Lower leg skin (tissue), 4 donors: ENCODE measurements at regions not wholly inside any gene's neighbourhood (a gene's known extent, or its start where the extent isn't known, plus 50 kb on each side); places are given as distances from the start of the nearest gene placed in this dataset.

ENCODE experiments used
- DNase-seq, 2 donors: peaks; one replicate each; pipeline ENCODE4 v3.0.0-alpha.2; 2019; ENCODE audit warnings: low spot score in 2 of 2
- H3K4me3 ChIP-seq: fragments of 200-600 bp; sonication (generic); 2 replicates; pipeline ENCODE4 v1.5.1; 2017; ENCODE audit warnings: mild to moderate bottlenecking, low read depth; ENCODE audit not compliant: poor library complexity, severe bottlenecking
- CTCF ChIP-seq, 3 donors: fragments of 450-650 bp; IDR thresholded peaks; one replicate each; pipeline ENCODE4 v1.5.1; 2016; ENCODE audit warnings: antibody characterized with exemption in 3 of 3, mild to moderate bottlenecking in 3 of 3, moderate library complexity in 2 of 3
- POLR2A ChIP-seq, 2 donors: fragments of 450-650 bp; IDR thresholded peaks; one replicate each; pipeline ENCODE4 v1.6.1; 2016 to 2017; ENCODE audit warnings: antibody characterized with exemption in 2 of 2, mild to moderate bottlenecking in 1 of 2, moderate library complexity in 1 of 2
- WGBS, 2 donors: methylation state at CpG; one replicate each; pipeline ENCODE4 v1.1.5; 2018; 5-methylcytosine and 5-hydroxymethylcytosine counted together
- intact Hi-C: fragments of 100-400 bp; cut with DNase I; formaldehyde crosslinking; loops from one replicate; pipeline ENCODE4 v1.15.0; 2023; ENCODE audit warnings: low total_unique reads

GRCh38 chr14:53391156-53391555, 238.0 kb upstream of the DDHD1 start:
- no peak overlapping the region for H3K4me3 ChIP-seq
- no peak for DNase-seq
- WGBS, 2 donors, result 40 to 54% methylated on average over 2 of the region's 2 CpGs
- intact Hi-C loops, result no loop called here
- TF ChIP-seq CTCF (IDR thresholded peaks at IDR 0.05) (no peak), POLR2A (IDR thresholded peaks at IDR 0.05) (no peak)

- no peak for DNase-seq
- no peak overlapping the region for H3K4me3 ChIP-seq
- TF ChIP-seq CTCF (IDR thresholded peaks at IDR 0.05), result no peak
- TF ChIP-seq POLR2A (IDR thresholded peaks at IDR 0.05), result no peak
- intact Hi-C loops, result no loop called here
- WGBS, 2 donors, result 68 to 69% methylated on average over 7 of the region's 7 CpGs
These were observed 236.9 kb upstream of the DDHD1 start for GRCh38 chr14:53390008-53390407.

- TF ChIP-seq POLR2A (IDR thresholded peaks at IDR 0.05), result no peak
- no peak for TF ChIP-seq CTCF (IDR thresholded peaks at IDR 0.05)
- no peak for DNase-seq
- WGBS, 2 donors, result 73 to 81% methylated on average over 1 of the region's 1 CpG
- no peak overlapping the region for H3K4me3 ChIP-seq
- intact Hi-C loops, result no loop called here
These were observed 236.1 kb upstream of the DDHD1 start for GRCh38 chr14:53389202-53389601.

GRCh38 chr14:53386362-53386761, 233.2 kb upstream of the DDHD1 start:
- DNase-seq, result no peak
- TF ChIP-seq POLR2A (IDR thresholded peaks at IDR 0.05), result no peak
- TF ChIP-seq CTCF (IDR thresholded peaks at IDR 0.05), result no peak
- WGBS, 2 donors, result 94% methylated on average over 4 of the region's 4 CpGs
- intact Hi-C loops, result no loop called here
- H3K4me3 ChIP-seq, result no peak overlapping the region

GRCh38 chr14:53384536-53384935, 231.4 kb upstream of the DDHD1 start:
- no peak for TF ChIP-seq POLR2A (IDR thresholded peaks at IDR 0.05)
- no peak for TF ChIP-seq CTCF (IDR thresholded peaks at IDR 0.05)
- no peak overlapping the region for H3K4me3 ChIP-seq
- no peak for DNase-seq
- WGBS, 2 donors, result 84 to 87% methylated on average over 5 of the region's 5 CpGs
- intact Hi-C loops, result no loop called here

- intact Hi-C loops, result no loop called here
- H3K4me3 ChIP-seq, result no peak overlapping the region
- TF ChIP-seq POLR2A (IDR thresholded peaks at IDR 0.05) (no peak), CTCF (IDR thresholded peaks at IDR 0.05) (no peak)
- WGBS, 2 donors, result 74 to 86% methylated on average over 1 of the region's 1 CpG
- no peak for DNase-seq
These were observed 230.9 kb upstream of the DDHD1 start for GRCh38 chr14:53384073-53384472.
